Loucy (cell line): ENCODE measurements at regions not wholly inside any gene's neighbourhood (a gene's known extent, or its start where the extent isn't known, plus 50 kb on each side); places are given as distances from the start of the nearest gene placed in this dataset.

Source experiments
- H2AFZ ChIP-seq: fragments of 200-600 bp; sonication (generic); 2 replicates; pipeline ENCODE4 v1.6.0; 2016; ENCODE audit warnings: antibody characterized with exemption, mild to moderate bottlenecking, low read length, moderate library complexity
- H3F3A ChIP-seq: fragments of 200-600 bp; 2 replicates; pipeline ENCODE4 v1.6.0; 2016; ENCODE audit warnings: antibody characterized with exemption, low read depth, mild to moderate bottlenecking
- H3K27me3 ChIP-seq: fragments of 200-600 bp; sonication (generic); 2 replicates; pipeline ENCODE4 v1.6.1; 2014; ENCODE audit warnings: low read length, mild to moderate bottlenecking; ENCODE audit not compliant: insufficient read depth, poor library complexity, severe bottlenecking
- H3K36me3 ChIP-seq: fragments of 200-600 bp; sonication (generic); 2 replicates; pipeline ENCODE4 v1.6.1; 2016; ENCODE audit warnings: low read length; ENCODE audit not compliant: insufficient read depth
- H3K4me1 ChIP-seq: fragments of 200-600 bp; sonication (generic); 2 replicates; pipeline ENCODE4 v1.5.1; 2014; ENCODE audit warnings: low read length, mild to moderate bottlenecking; ENCODE audit not compliant: insufficient read depth, poor library complexity, severe bottlenecking
- H3K4me2 ChIP-seq: fragments of 200-600 bp; sonication (generic); 2 replicates; pipeline ENCODE4 v1.6.0; 2014; ENCODE audit warnings: antibody characterized with exemption, low read length, low read depth, mild to moderate bottlenecking; ENCODE audit not compliant: poor library complexity, severe bottlenecking
- H3K4me3 ChIP-seq: fragments of 200-600 bp; sonication (generic); 2 replicates; pipeline ENCODE4 v1.5.1; 2014; ENCODE audit warnings: low read length, mild to moderate bottlenecking, mixed read lengths; ENCODE audit not compliant: poor library complexity, severe bottlenecking
- H3K79me2 ChIP-seq: fragments of 200-600 bp; sonication (generic); 2 replicates; pipeline ENCODE4 v1.6.1; 2014; ENCODE audit warnings: low read length; ENCODE audit not compliant: insufficient read depth
- H3K9ac ChIP-seq: fragments of 200-600 bp; sonication (generic); 2 replicates; pipeline ENCODE4 v1.6.0; 2014; ENCODE audit warnings: mild to moderate bottlenecking, low read depth, low read length, moderate library complexity; ENCODE audit not compliant: poor library complexity, severe bottlenecking
- H3K9me2 ChIP-seq: fragments of 200-600 bp; sonication (generic); replicated peaks from 2 replicates; pipeline ENCODE4 v1.6.1; 2016; ENCODE audit warnings: low read depth, low read length, mixed read lengths
- H3K9me3 ChIP-seq: fragments of 200-600 bp; sonication (generic); 2 replicates; pipeline ENCODE4 v1.6.1; 2014; ENCODE audit warnings: mild to moderate bottlenecking, antibody characterized with exemption, low read length, low read depth; ENCODE audit not compliant: insufficient read depth
- H4K20me1 ChIP-seq: fragments of 200-600 bp; sonication (generic); 2 replicates; pipeline ENCODE4 v1.6.0; 2014; ENCODE audit warnings: antibody characterized with exemption, low read length, mild to moderate bottlenecking; ENCODE audit not compliant: insufficient read depth, poor library complexity, severe bottlenecking
- CTCF ChIP-seq: fragments of 200-600 bp; sonication (generic); conservative IDR thresholded peaks from 2 replicates; pipeline ENCODE4 v1.5.1; 2014; ENCODE audit warnings: mild to moderate bottlenecking, antibody characterized with exemption, low read length
- EZH2phosphoT487 ChIP-seq: fragments of 200-600 bp; IDR thresholded peaks from 2 replicates; pipeline ENCODE4 v1.6.1; 2018; ENCODE audit warnings: antibody characterized with exemption, mild to moderate bottlenecking, moderate library complexity, borderline replicate concordance

DNA sequence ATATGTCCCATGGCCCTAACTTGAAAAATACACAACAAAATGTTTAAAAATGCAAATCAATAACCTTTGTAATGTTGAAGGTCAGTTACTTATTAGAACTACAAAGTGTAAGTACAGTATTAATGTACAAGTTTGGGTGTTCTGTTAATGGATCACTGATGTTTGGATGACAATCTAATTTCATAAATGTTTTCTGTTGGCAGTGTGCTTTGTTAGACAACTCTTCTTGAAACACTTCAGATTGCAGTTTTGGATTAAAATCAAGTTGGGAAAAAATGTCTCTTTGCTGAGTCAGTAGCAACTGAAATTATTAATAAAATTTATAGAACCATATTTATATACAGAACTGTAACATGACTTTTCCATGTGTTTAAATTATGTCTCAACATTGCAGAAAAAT lies 1063.5 kb upstream of the PCDH9 start:
- no peaks in the 10 kb centered on the region for H3K4me1 ChIP-seq
- no peaks in the 10 kb centered on the region for H4K20me1 ChIP-seq
- H3K79me2 ChIP-seq: no peaks in the 10 kb centered on the region
- H3F3A ChIP-seq: no peaks in the 10 kb centered on the region
- no peak overlapping the region for H3K9ac ChIP-seq
- no peak overlapping the region for H3K4me2 ChIP-seq
- no peaks in the 10 kb centered on the region for H3K27me3 ChIP-seq
- no peaks in the 10 kb centered on the region for H3K9me2 ChIP-seq
- H2AFZ ChIP-seq: no peak overlapping the region
- no peaks in the 10 kb centered on the region for H3K9me3 ChIP-seq
- TF ChIP-seq EZH2phosphoT487 (no peak), CTCF (no peak)
- no peak overlapping the region for H3K4me3 ChIP-seq
- no peaks in the 10 kb centered on the region for H3K36me3 ChIP-seq

DNA sequence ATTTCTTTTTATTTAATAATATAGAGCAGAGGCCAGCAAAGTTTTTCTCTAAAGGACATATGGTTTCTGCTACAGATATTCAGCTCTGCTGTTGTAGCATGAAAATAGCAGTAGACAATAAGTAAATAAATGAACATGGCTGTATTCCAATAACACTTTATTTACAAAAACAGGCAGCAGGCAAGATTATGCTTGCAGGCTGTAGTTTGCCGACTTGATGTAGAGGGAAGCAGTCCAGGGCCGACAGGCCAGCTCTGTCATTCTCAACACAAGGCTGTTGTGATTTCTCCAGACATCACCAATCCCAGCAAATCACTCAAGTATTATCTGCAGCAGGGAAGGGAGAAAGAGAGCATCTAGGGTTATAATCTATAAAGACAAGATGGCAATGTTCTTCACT lies 1062.5 kb upstream of the PCDH9 start:
- Histone ChIP-seq H3K4me2 (no peak overlapping the region), H3K9me3 (no peaks in the 10 kb centered on the region), H3K27me3 (no peaks in the 10 kb centered on the region), H3K4me1 (no peaks in the 10 kb centered on the region), H4K20me1 (no peaks in the 10 kb centered on the region), H2AFZ (no peak overlapping the region), H3K36me3 (no peaks in the 10 kb centered on the region), H3K4me3 (no peak overlapping the region), H3K9me2 (no peaks in the 10 kb centered on the region), H3K9ac (no peak overlapping the region), H3F3A (no peaks in the 10 kb centered on the region), H3K79me2 (no peaks in the 10 kb centered on the region)
- no peak for TF ChIP-seq EZH2phosphoT487
- TF ChIP-seq CTCF: no peak

GRCh38 chr13:68291595-68291994 lies 1061.5 kb upstream of the PCDH9 start:
- Histone ChIP-seq H4K20me1 (no peaks in the 10 kb centered on the region), H3K36me3 (no peaks in the 10 kb centered on the region), H3K9me2 (no peaks in the 10 kb centered on the region), H3K9ac (no peak overlapping the region), H3K9me3 (no peaks in the 10 kb centered on the region), H3F3A (no peaks in the 10 kb centered on the region), H3K79me2 (no peaks in the 10 kb centered on the region), H3K4me3 (no peak overlapping the region), H2AFZ (no peak overlapping the region), H3K4me2 (no peak overlapping the region), H3K27me3 (no peaks in the 10 kb centered on the region), H3K4me1 (no peaks in the 10 kb centered on the region)
- TF ChIP-seq CTCF: no peak
- no peak for TF ChIP-seq EZH2phosphoT487
